WTC11 (cell line): ENCODE measurements at regions not wholly inside any gene's neighbourhood (a gene's known extent, or its start where the extent isn't known, plus 50 kb on each side); places are given as distances from the start of the nearest gene placed in this dataset.

Experiments
- ELF4 ChIP-seq: sonication (generic); formaldehyde crosslinking; IDR thresholded peaks from 2 replicates; pipeline ENCODE4 v1.8.1; 2022; ENCODE audit warnings: low read depth, mild to moderate bottlenecking, moderate library complexity, missing genetic modification reagents
- JUN ChIP-seq: sonication (generic); formaldehyde crosslinking; IDR thresholded peaks from 2 replicates; pipeline ENCODE4 v1.8.0; 2023; ENCODE audit warnings: mild to moderate bottlenecking, missing genetic modification reagents
- NR2C2 ChIP-seq: sonication (generic); formaldehyde crosslinking; IDR thresholded peaks from 2 replicates; pipeline ENCODE4 v1.8.0; 2022; ENCODE audit warnings: mild to moderate bottlenecking, missing genetic modification reagents
- NR3C1 ChIP-seq: sonication (generic); formaldehyde crosslinking; conservative IDR thresholded peaks from 2 replicates; pipeline ENCODE4 v1.8.1; 2023; ENCODE audit warnings: low read depth, mild to moderate bottlenecking, missing genetic modification reagents
- SMAD4 ChIP-seq: sonication (generic); formaldehyde crosslinking; IDR thresholded peaks from 2 replicates; pipeline ENCODE4 v1.8.0; 2022; ENCODE audit warnings: mild to moderate bottlenecking, missing genetic modification reagents
- SP1 ChIP-seq: sonication (generic); formaldehyde crosslinking; conservative IDR thresholded peaks from 2 replicates; pipeline ENCODE4 v1.8.1; 2022; ENCODE audit warnings: missing genetic modification reagents
- ZNF263 ChIP-seq: sonication (generic); formaldehyde crosslinking; IDR thresholded peaks from 2 replicates; pipeline ENCODE4 v1.8.1; 2022; ENCODE audit warnings: low read depth, mild to moderate bottlenecking, moderate library complexity, missing genetic modification reagents
- ZNF416 ChIP-seq: fragments of 250-450 bp; sonication (Bioruptor Pico); IDR thresholded peaks from 2 replicates; pipeline ENCODE4 v1.9.0; 2021; ENCODE audit warnings: mild to moderate bottlenecking, inconsistent platforms
- TF ChIP-seq, protein P1 (sequence below): fragments of 200-600 bp; IDR thresholded peaks from 2 replicates; pipeline ENCODE4 v1.8.0; 2022; ENCODE audit warnings: antibody characterized with exemption
- TF ChIP-seq, protein P2 (sequence below): sonication (generic); formaldehyde crosslinking; IDR thresholded peaks from 2 replicates; pipeline ENCODE4 v1.8.0; 2022; ENCODE audit warnings: mild to moderate bottlenecking, missing genetic modification reagents
- TF ChIP-seq, protein P3 (sequence below): sonication (generic); formaldehyde crosslinking; IDR thresholded peaks from 2 replicates; pipeline ENCODE4 v1.8.0; 2022; ENCODE audit warnings: missing genetic modification reagents
- TF ChIP-seq, protein P4 (sequence below): sonication (generic); formaldehyde crosslinking; IDR thresholded peaks from 2 replicates; pipeline ENCODE4 v1.8.0; 2023; ENCODE audit warnings: missing genetic modification reagents, mild to moderate bottlenecking, borderline replicate concordance
- TF ChIP-seq, protein P5 (sequence below): sonication (generic); formaldehyde crosslinking; IDR thresholded peaks from 2 replicates; pipeline ENCODE4 v1.8.1; 2023; ENCODE audit warnings: mild to moderate bottlenecking, missing genetic modification reagents, moderate library complexity

DNA sequence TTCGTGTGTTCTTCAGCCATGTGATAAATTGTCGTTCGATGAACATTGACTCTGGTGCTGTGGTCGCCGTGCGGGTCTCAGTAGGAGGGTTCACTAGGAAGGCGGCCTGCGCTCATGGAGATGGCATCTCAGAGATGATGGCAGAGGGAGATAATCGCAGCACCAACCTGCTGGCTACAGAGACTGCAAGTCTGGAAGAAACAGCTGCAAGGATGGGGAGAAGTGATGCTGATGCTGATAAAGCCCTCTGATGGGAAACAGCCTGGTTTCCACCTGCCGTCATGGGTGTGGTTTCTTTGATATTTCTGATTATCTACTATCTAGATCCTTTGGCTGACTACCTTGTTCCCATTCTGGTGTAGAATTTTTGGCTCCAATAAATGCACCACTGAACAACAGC lies 130.5 kb upstream of the ANKRD30A start:
- TF ChIP-seq, protein P1, sequence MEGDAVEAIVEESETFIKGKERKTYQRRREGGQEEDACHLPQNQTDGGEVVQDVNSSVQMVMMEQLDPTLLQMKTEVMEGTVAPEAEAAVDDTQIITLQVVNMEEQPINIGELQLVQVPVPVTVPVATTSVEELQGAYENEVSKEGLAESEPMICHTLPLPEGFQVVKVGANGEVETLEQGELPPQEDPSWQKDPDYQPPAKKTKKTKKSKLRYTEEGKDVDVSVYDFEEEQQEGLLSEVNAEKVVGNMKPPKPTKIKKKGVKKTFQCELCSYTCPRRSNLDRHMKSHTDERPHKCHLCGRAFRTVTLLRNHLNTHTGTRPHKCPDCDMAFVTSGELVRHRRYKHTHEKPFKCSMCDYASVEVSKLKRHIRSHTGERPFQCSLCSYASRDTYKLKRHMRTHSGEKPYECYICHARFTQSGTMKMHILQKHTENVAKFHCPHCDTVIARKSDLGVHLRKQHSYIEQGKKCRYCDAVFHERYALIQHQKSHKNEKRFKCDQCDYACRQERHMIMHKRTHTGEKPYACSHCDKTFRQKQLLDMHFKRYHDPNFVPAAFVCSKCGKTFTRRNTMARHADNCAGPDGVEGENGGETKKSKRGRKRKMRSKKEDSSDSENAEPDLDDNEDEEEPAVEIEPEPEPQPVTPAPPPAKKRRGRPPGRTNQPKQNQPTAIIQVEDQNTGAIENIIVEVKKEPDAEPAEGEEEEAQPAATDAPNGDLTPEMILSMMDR: no peak
- TF ChIP-seq JUN (CRISPR knock-in tag) (no peak), NR2C2 (CRISPR knock-in tag) (no peak), ELF4 (CRISPR knock-in tag) (no peak), NR3C1 (CRISPR knock-in tag) (no peak), ZNF263 (no peak), SMAD4 (CRISPR knock-in tag) (no peak), SP1 (no peak), ZNF416 (CRISPR knock-in tag) (no peak)
- TF ChIP-seq, protein P2, sequence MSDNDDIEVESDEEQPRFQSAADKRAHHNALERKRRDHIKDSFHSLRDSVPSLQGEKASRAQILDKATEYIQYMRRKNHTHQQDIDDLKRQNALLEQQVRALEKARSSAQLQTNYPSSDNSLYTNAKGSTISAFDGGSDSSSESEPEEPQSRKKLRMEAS (CRISPR knock-in tag): no peak
- TF ChIP-seq, protein P3, sequence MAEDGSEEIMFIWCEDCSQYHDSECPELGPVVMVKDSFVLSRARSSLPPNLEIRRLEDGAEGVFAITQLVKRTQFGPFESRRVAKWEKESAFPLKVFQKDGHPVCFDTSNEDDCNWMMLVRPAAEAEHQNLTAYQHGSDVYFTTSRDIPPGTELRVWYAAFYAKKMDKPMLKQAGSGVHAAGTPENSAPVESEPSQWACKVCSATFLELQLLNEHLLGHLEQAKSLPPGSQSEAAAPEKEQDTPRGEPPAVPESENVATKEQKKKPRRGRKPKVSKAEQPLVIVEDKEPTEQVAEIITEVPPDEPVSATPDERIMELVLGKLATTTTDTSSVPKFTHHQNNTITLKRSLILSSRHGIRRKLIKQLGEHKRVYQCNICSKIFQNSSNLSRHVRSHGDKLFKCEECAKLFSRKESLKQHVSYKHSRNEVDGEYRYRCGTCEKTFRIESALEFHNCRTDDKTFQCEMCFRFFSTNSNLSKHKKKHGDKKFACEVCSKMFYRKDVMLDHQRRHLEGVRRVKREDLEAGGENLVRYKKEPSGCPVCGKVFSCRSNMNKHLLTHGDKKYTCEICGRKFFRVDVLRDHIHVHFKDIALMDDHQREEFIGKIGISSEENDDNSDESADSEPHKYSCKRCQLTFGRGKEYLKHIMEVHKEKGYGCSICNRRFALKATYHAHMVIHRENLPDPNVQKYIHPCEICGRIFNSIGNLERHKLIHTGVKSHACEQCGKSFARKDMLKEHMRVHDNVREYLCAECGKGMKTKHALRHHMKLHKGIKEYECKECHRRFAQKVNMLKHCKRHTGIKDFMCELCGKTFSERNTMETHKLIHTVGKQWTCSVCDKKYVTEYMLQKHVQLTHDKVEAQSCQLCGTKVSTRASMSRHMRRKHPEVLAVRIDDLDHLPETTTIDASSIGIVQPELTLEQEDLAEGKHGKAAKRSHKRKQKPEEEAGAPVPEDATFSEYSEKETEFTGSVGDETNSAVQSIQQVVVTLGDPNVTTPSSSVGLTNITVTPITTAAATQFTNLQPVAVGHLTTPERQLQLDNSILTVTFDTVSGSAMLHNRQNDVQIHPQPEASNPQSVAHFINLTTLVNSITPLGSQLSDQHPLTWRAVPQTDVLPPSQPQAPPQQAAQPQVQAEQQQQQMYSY (CRISPR knock-in tag): no peak
- TF ChIP-seq, protein P4, sequence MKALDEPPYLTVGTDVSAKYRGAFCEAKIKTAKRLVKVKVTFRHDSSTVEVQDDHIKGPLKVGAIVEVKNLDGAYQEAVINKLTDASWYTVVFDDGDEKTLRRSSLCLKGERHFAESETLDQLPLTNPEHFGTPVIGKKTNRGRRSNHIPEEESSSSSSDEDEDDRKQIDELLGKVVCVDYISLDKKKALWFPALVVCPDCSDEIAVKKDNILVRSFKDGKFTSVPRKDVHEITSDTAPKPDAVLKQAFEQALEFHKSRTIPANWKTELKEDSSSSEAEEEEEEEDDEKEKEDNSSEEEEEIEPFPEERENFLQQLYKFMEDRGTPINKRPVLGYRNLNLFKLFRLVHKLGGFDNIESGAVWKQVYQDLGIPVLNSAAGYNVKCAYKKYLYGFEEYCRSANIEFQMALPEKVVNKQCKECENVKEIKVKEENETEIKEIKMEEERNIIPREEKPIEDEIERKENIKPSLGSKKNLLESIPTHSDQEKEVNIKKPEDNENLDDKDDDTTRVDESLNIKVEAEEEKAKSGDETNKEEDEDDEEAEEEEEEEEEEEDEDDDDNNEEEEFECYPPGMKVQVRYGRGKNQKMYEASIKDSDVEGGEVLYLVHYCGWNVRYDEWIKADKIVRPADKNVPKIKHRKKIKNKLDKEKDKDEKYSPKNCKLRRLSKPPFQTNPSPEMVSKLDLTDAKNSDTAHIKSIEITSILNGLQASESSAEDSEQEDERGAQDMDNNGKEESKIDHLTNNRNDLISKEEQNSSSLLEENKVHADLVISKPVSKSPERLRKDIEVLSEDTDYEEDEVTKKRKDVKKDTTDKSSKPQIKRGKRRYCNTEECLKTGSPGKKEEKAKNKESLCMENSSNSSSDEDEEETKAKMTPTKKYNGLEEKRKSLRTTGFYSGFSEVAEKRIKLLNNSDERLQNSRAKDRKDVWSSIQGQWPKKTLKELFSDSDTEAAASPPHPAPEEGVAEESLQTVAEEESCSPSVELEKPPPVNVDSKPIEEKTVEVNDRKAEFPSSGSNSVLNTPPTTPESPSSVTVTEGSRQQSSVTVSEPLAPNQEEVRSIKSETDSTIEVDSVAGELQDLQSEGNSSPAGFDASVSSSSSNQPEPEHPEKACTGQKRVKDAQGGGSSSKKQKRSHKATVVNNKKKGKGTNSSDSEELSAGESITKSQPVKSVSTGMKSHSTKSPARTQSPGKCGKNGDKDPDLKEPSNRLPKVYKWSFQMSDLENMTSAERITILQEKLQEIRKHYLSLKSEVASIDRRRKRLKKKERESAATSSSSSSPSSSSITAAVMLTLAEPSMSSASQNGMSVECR: no peak
- TF ChIP-seq, protein P5, sequence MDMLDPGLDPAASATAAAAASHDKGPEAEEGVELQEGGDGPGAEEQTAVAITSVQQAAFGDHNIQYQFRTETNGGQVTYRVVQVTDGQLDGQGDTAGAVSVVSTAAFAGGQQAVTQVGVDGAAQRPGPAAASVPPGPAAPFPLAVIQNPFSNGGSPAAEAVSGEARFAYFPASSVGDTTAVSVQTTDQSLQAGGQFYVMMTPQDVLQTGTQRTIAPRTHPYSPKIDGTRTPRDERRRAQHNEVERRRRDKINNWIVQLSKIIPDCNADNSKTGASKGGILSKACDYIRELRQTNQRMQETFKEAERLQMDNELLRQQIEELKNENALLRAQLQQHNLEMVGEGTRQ (CRISPR knock-in tag): no peak
